Activated CD8-positive, alpha-beta memory T cell treated with anti-CD3 and anti-CD28 coated beads, Interleukin-2, amount 50 U/mL, for 24 hours (primary cell): ENCODE measurements at regions not wholly inside any gene's neighbourhood (a gene's known extent, or its start where the extent isn't known, plus 50 kb on each side); places are given as distances from the start of the nearest gene placed in this dataset.

Experiments used
- DNase-seq: peaks from one replicate; pipeline ENCODE4 v3.0.0-alpha.2; 2020; ENCODE audit errors: extremely low read depth

GRCh38 chr14:89660166-89660565, 243.1 kb upstream of the FOXN3 start:
- no peak for DNase-seq

DNA sequence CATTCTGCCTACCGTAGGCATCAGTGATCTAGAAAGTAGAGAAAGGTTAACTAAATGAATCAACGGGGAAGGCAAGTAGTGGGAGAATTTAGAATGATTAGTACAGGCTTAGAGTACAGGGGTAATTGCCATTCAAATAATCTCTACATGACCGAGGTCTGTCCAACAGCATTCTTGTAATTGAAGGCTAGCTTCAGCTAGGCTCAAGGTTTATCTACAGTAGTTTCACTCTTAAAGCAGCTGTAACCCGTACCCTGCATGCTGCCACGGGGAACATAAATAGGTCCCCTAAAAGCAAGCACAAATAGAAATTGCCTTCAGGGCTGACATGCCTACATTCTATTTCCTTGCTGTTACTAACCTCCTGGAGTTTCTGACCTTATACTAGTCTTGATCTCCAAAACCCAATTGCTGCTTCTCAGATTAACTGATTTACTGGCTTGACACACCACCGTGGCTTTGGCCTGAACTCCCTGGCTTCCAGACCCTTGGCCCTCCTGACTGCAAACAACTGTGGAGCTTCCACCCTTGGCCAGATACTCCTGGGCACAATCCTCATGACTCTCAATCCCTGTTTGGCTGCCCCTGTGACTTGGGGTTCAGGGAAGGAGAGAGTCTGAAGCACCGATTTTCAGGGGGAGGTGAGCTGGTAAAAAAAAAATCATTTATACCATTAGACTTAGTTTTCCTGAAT, 242.1 kb upstream of the FOXN3 start:
- DNase-seq, result no peak

DNA sequence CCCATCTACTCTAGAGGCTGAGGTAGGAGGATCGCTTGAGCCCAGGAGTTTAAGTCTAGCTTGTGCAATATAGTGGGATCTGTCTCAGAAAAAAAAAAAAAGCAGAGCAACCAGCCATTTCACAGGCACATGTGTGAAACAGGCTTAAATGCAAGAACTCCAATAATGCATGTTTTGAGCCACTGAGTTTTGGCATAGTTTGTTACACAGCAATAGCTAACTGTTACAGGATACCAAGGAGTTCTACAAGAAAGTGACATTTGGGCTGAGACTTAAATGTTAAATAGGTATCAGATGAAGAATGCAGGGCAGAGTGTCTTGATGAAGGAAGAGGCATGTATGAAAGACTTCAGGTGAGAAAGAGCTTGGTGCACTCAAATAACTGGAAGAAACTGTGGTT, 240.0 kb upstream of the FOXN3 start:
- DNase-seq, result no peak

- no peak for DNase-seq
These were observed 238.0 kb upstream of the FOXN3 start for GRCh38 chr14:89654998-89655397.

GRCh38 chr14:89652352-89652751, 235.3 kb upstream of the FOXN3 start:
- DNase-seq, result no peak

DNA sequence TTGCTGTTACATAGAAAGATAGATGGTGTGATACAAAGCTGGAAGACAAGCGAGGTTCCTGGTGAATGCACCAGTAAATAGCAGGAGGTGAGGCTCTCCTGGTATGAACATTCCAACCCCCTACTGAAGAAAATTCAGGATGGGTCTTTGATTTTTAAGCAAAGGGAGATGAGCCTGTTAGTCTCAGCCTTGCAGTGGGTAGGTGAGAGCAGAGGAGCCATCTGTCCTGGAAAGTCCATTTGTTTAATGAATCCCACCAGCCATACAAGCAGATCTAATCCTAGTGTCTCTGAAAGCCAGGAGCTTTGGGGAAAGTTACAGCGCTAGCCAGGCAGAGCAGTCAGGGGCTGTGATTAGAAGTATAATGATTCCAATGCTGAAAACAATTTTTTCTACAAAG, 234.8 kb upstream of the FOXN3 start:
- DNase-seq, result no peak

DNA sequence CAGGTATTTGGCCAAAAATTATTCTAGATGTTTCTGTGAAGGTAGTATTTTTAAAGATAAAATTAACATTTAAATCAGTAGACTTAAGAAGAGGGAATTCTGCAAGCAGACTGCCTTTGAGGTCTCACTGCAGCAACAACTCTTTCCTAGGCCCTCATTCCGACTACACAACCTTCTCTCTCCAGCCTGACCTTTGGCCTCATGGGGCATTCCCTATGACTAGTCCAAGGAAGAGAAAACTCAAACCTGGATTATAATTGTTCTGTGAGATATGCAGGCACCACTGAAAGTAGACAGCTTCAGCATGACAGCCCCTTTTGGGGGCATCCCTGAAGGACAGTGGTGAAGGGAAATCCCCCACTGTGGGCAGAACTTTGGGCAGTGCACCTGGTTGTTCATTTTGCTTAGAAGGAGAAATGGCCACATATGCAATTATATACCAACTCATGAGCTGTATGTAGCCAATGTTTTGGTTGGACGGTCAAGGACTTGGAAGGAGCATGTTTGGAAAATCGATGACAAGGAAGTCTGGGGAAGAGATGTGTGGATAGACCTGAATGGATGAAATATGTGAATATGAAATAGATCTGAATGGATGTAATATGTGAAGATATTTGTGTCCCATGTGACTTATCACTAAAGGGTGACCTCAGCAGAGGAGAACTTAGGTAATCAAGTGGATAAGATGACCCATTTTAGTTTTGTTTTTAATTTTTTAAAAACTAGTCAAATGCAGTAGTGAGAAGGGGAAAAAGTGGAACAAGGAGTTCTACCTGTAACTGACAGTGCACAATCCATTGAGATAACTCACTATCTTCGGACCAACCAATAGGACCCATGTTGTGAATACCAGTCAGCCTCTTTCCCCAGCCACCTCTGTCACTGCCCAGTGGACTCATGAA, 233.3 kb upstream of the FOXN3 start:
- DNase-seq, result no peak

GRCh38 chr14:89649451-89650075, 232.5 kb upstream of the FOXN3 start:
- no peak for DNase-seq

DNA sequence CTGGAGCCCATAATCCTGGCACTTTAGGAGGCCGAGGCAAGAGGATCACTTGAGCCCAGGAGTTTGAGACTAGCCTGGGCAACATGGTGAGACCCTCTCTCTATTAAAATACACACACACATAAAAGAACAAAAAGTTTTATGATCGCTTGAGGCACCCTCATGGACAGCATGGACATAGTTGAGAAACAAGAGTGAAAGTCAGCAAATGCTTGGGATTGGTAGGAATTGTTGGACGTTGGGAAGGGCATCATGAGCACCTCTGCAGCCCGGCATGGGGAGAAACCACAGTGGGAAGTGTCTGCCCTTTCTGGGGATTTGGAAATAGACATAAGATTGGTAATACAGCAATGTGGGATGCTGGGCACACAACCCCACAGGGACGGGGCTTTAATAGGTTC, 231.9 kb upstream of the FOXN3 start:
- no peak for DNase-seq

GRCh38 chr14:89648510-89648909, 231.5 kb upstream of the FOXN3 start:
- no peak for DNase-seq

DNA sequence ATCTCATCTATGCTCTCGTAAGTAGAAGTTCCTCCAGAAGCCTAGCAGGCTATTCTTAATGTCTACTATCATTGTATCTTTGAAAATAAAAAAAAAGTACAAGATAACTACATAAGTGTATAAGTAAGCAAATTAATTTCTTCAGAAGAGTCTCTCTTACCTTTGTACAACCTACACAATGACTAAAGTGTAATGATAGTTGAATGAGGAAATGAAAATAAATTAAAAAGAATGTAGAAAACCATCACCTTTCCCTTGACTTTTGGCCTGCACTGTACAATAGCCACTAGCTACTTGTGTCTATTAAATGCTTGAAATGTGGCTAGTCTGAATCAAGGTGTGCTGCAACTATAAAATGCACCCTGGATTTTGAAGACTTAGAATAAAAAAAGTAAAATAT, 229.9 kb upstream of the FOXN3 start:
- no peak for DNase-seq

GRCh38 chr14:89644641-89645040, 227.6 kb upstream of the FOXN3 start:
- DNase-seq, result no peak

DNA sequence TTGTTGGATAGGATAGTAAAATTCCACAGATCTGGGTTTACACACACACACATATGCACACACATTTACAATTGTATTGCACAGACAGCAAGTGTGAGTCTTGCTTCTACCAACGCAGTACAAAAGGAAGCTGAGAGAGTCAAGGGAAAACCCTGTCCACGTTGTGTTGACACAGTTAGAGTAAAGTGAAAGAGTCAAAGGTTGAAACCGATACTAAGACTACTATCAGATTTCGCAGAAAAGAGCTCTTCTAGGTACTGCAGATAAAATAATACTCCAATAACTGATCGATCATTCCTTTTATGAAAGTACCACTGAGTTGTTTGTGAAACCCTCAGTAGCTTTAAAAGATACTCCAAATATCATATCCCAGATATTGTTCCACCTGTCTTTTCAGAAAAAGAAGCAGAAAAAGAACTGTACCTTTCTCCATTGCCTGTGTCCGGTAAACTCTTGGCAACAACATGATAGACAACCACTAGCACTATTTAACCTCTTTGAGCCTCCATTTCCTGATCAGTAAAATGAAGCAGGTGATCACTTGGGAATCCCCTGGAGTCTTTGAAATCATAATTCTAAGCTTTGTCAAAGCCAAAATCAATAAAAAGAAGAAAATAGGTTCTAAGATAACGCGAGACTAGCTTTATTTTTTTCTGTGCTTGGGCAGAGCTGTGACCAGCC, 224.6 kb upstream of the FOXN3 start:
- DNase-seq, result no peak

DNA sequence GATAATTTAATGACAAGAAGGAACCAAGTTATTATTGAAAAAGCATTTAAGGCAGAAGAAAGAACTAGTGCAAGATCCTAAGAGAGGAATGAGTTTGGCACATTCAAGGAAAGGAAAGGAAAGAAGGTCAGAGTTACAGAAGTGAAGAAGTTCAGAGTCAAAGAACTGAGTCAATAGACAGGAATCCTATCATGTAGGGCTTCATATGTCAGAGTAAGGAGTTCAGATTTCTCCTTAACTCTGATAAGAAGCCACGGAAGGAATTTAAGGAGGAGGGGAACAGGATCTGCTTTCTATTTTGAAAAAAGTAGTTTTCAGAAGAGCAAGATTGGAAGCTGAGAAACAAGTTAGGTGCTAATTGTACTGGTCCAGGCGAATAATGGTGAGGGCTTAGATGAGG, 223.1 kb upstream of the FOXN3 start:
- DNase-seq, result no peak

GRCh38 chr14:89639687-89640086, 222.7 kb upstream of the FOXN3 start:
- no peak for DNase-seq

DNA sequence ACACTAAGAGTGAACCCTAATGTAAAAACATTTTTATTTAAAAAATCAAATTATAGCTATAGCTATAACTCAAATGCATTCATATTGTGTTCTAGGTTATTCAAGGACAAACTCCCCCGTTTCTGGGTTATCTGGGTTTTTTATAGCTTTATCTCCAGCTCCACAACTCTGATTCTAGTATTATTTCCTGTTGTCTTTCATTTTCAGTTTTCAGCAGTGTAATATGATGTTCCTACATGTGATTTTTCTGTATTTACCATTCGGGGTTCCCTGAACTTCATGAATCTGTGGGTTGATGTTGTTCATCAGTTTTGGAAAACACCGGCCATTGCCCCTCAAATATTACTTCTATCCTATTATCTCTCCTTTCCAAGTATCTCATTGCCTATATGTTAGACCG, 221.9 kb upstream of the FOXN3 start:
- no peak for DNase-seq

DNA sequence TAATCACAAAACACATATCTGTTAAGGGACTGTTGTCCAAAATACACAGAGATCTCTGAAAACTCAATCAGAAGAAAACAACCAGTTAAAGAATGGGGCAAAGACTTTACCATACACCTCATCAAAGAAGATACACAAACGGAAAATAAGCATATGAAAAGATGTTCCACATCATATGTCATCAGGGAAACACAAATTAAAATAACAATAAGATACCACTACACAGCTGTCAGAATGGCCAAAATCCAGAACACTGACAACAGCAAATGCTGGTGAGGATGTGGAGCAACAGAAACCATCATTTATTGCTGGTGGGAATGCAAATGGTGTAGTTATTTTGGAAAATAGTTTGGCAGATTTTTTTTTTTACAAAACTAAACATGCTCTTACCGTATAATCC, 220.5 kb upstream of the FOXN3 start:
- DNase-seq, result no peak

GRCh38 chr14:89635615-89636014, 218.6 kb upstream of the FOXN3 start:
- DNase-seq, result no peak

GRCh38 chr14:89634037-89634436, 217.0 kb upstream of the FOXN3 start:
- DNase-seq, result no peak

DNA sequence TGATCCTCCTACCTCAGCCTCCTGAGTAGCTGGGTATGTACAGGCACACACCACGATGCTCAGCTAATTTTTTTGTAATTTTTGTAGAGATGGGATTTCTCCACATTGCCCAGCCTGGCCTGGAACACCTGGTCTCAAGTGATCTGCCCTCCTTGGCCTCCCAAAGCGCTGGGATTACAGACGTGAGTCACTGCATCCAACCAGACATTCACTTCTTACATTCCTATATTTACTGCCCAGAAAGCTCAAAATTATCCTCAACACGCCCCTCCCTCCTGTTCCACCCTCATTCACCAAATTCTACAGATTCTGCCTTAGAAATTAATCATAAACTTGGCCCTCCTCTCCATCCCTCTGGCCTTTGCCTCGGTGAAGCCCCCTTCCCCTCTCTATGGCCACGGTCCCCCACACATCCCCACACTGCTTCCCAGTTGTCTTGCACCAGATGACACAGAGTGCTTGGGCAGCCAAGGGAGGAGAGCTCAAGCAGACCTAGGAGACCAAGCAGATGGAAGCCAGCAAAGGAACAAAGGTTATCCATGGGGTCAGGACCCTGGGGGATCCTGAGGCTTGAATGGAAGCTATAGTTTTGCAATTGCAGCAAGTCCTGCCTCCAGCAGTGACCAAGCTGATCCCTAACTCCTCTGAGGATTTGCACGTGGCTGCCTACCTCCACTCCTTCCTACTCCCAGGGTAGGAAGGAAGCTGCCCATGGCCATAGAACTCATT, 213.2 kb upstream of the FOXN3 start:
- DNase-seq, result no peak

- no peak for DNase-seq
These were observed 212.3 kb upstream of the FOXN3 start for GRCh38 chr14:89629383-89629782.

- no peak for DNase-seq
These were observed 211.5 kb upstream of the FOXN3 start for GRCh38 chr14:89628521-89628920.
